ENCODE measurements at regions not wholly inside any gene's neighbourhood (a gene's known extent, or its start where the extent isn't known, plus 50 kb on each side); places are given as distances from the start of the nearest gene placed in this dataset.

DNA sequence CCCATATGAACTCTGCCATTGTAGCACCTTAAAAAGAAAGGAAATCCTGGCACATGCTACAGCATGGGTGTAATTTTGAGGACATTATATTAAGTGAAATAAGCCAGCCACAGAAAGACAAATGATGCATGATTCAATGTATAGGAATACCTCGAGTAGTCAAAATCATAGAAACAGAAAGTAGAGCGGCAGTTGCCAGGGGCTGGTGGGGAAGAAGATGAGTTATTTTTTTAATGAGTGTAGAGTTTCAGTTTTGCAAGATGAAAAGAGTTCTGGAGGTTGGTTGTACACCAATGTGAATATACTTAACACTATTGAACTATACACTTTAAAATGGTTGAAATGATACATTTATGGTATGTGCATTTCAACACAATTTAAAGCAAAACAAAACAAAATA lies 133.0 kb downstream of the ZDHHC21 start:
- DNase-seq (ENCODE audit: low read depth in 2 of 2, low spot score in 1 of 2) = no peak

DNA sequence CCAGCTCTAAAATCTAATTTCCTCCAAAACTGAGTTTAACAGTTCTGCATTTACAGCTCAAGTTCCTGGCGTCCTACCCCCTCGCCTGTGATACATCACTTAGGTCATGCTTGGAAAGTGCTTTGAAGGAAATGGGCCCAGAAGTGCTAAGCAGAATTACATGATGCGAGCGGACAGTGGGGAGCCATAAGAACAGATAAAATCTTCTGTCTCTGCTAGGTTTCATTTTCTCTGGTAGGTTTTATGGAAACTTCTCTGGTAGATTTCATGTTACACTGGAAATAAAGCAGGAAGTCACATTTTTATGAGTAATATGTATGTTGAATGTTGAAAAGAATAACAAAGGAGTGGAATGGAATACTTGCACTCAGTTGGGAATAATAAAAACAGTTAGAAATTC lies 138.3 kb downstream of the ZDHHC21 start:
- no peak for DNase-seq (ENCODE audit: low read depth in 2 of 2, low spot score in 1 of 2)

DNA sequence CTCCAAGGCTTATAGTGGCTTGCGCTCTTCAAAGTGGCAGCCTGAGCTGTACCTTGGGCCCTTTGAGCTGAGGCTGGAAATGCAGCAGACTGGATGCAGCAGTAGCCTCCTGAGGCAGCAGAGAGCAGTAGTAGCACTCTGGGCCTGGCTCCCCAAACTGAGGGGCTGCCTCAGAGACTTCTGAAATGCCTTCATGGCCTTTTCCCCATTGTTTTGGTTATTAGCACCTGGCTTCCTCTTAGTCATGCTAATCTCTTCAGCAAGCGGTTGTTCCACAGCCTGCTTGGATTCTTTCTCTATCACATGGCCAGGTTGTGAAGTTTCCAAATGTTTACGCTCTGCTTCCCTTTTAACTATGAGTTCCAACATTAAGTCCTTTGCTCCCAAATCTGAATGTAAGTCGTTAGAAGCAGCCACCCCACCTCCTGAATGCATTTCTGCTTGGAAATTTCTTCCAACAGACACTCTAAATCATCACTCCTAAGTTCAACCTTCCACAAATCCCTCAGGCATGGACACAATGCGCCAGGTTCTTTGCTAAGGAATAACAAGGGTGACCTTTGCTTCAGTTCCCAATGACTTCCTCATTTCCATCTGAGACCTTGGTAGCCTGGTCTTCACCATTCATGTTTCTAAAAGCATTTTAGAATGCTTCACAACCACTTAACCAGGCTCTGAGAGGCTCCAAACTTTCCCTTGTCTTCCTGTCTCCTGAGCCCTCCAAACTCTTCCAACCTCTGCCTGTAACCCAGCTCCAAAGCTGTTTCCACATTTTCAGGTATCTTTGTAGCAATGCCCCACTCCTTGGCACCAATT lies 145.8 kb downstream of the ZDHHC21 start:
- no peak for DNase-seq (ENCODE audit: low read depth in 2 of 2, low spot score in 1 of 2)

DNA sequence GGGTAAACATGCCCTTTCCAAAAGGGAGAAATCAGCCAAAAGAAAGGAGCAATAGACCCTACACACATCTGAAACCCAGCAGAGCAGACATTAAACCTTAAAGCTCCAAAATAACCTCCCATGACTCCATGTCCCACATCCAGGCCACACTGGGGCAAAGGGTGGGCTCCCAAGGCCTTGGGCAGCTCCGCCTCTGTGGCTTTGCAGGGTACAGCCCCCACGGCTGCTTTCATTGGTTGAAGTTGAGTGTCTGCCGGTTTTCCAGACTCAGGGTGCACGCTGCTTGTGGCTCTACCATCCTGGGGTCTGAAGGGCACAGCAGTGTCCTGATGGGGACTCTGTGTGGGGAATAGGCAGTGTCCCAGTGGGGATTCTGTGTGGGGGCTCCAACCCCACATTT lies 146.5 kb downstream of the ZDHHC21 start:
- no peak for DNase-seq (ENCODE audit: low read depth in 2 of 2, low spot score in 1 of 2)

DNA sequence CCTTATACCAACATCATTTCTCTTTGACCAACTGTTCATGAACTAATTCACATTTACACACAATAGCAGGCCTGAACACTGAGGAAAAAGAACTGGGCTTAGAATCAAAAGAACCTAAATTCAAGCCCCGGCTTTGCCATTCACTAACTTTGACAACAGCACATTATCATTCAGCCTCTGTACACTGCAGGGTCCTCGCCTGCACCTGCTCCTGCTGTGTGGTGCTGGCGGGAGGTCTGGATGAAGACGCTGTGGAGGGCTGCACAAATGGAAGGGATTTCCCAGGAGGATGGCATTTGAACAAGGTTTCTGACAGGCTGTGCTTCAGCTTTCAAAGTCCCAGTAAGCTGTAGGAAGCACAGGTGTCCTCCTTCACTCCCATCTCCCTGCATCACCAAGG lies 151.2 kb downstream of the ZDHHC21 start:
- no peak for DNase-seq (ENCODE audit: low read depth in 2 of 2, low spot score in 1 of 2)

DNA sequence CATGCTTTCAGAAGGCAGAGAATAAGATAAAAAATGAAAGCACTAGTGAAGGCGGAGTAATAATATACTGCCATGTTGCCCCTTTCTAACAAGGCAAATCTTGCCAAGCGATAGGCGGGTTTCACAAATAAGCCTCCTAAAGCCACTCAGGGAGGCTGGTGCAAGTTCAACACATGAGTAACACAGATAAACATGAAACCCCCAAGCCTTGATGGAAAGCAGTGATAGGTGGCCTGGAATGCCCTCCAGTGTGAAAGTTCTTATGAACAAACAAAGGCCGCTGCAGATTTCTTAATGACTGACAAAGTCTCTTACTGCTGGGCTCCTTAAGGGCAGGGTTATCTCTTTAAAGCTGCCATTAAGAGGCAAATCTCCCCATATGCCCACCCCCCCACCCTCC lies 154.7 kb downstream of the ZDHHC21 start:
- DNase-seq (ENCODE audit: low read depth in 2 of 2, low spot score in 1 of 2) = no peak

DNA sequence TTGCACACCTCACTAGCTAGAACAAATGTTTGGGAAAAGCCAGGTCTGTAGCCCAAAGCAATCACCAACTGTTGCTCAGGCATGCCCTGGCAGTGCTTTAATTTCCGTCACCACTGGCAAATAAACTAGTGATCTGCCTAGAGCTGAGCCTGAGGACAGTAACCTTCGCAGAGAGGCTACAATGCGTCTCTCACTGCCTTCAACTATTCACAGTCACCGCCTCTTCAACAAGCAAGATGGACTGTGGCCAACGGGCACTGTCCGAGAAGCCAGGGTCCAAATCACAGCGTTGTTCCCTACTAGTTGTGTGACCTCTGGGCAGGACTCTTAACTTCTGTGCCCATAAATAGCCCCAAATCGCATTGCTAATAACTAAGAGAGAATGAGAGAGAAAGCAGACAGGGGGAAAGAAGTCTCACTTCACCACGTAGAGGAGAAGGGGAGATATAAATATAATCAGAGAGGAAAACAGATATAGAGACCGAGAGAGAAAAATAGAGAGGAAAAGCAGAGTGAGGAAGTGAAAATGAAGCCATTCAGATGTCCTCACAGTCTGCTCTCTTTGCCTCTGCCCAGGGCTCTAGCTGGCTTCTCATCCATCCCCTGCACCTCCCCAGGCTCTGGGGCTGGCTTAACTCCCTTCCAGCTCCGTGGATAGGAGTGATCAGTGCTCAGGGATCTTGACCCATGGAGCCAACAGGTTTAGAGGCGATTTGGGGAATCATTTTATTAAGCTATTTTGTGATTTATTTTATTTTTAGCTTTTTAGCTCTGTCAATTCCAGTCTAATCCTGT lies 157.9 kb downstream of the ZDHHC21 start:
- no peak for DNase-seq (ENCODE audit: low read depth in 2 of 2, low spot score in 1 of 2)

DNA sequence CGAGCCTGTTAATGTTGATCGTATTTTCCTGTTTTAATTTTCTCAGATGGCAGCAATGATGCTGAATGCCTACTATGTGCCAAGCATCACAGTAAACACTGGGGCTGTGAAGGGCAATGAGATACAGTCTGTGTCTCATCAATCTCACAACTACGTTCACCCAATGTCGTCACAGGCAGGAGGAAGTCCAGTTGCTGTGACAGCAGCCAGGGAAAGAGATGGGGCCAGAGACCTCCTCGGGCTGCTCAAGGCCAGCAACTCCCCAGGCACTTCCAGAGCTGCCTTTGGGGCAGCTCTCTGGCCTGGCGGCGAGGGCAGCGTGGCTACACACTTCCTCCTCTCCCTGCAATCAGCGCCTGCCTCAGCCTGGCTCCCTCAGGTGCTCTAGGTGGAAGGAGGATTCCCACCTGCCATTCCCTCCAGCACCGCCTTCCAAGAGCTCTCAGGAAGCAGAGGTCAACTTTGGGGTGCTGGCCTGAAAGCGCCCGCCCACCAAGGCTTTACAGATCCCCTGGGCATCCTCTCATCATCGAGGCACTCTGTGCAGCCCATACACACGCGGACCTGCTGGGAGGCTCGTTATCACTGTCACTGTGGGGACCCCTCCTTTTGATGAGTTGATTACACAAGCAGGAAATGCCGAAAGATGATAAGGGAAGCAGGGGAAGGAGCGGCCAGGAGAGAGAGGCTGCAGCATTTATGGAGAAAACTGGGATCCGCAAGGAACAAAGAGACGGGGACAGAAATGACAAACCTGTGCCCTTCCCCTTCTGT lies 159.2 kb downstream of the ZDHHC21 start:
- no peak for DNase-seq (ENCODE audit: low read depth in 2 of 2, low spot score in 1 of 2)

DNA sequence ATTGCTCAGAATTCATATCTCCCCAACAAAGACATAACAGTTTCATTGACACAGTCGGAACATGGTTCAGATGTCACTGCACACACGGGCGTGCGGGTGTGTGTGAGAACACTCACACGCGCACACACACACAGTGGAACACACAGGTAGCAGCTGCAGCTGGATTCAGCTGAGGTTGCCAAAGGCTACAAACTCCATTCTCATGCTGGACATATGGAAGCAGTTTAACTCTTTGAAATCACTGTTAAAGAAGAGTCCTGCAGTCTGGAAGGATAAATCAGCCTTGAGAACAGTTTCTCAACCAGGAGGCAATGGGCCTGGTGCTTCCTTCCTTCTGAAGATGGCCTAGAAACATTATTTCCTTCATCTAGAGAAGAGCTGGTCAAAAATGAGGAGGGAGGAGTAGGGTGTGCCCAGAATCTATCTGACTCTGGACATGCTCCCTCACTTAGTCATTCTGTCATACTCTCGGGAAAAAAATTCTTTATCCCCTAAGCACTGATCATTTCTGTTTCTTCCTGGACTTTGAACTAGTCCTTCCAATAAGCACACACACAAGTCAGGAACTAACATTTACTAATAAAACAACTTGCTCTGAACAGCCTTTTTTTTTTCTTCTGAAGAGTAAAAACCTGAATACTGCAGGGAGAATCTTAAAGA lies 160.6 kb downstream of the ZDHHC21 start:
- DNase-seq (ENCODE audit: low read depth in 2 of 2, low spot score in 1 of 2) = no peak

DNA sequence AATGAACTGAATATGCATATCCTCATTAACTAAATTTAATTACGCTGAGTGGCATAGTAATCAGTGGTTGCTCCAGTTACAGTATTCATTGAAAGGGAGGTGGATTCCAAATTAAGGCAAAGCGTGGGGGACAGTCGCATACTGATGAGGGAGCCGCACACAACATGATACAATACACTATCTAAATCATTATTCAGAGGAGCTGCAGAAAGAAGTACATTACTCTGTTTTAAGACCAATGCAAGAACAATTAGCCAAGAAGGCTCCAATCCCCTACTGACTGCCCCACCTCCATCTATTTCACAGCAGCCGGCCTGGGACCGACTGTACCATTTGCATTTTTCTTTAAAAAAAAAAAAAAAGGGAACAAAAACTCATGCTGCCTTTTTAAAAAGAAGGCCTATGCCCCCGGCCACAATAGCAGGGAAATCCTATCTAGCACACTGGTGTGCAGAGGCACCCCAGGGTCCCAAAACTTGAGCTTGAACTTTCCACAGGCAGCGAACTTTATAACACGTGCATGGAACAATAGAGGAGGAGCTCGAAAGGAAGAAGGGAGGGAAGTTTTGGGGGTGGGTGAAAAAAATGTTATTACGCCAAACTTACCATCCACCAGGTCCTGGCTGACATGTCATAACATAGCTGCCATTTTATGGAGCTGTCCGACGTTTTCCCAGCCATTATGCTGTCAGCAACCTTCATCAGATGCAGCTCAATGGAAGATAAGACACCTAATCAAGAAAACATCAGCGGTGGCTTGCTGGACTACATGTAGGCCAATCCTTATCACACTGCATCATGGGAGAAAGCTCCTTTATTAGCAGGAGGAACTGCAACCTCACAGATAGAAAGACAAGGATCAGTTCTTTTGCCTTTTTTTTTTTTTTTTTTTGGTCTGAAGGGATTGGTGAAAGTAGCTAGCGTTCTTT lies 161.6 kb downstream of the ZDHHC21 start:
- no peak for DNase-seq (ENCODE audit: low read depth in 2 of 2, low spot score in 1 of 2)

DNA sequence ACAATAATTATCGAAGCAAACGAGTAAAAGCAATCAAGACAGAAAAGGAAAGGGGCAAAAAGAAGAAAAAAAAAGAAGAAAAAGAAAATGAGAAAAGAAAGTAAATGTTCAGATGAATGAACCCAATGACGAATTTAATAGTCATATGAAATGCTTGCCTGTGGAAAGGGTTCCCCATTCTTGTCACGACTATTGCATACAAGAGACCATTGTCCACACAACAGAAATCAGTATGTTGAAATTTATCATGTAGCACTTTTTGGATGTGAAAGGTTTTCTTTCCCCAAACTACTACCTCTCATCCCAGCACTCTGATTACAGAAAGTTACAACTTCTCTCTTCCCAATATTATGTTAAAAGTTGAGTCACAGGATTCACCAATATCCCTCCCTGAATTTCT lies 162.4 kb downstream of the ZDHHC21 start:
- DNase-seq (ENCODE audit: low read depth in 2 of 2, low spot score in 1 of 2) = no peak

DNA sequence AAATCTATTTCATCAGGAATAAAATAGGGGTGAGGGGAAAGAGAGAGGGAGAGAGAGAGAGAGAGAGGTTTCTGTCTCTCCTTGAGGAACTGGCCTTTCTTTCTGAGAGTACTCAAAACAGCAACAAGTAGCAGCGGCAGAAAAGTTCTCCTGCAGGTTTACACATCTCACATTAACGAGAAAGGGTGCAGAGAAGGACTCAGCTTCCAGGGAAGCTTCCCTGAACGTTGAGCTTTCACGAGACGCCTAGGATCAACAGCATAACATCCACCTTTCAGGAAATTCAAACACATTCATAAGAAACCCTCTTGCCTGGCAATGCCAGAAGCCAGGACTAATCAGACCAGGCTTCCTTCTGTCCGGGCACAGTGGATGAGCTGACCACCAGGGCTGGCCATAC lies 162.9 kb downstream of the ZDHHC21 start:
- DNase-seq (ENCODE audit: low read depth in 2 of 2, low spot score in 1 of 2) = no peak

DNA sequence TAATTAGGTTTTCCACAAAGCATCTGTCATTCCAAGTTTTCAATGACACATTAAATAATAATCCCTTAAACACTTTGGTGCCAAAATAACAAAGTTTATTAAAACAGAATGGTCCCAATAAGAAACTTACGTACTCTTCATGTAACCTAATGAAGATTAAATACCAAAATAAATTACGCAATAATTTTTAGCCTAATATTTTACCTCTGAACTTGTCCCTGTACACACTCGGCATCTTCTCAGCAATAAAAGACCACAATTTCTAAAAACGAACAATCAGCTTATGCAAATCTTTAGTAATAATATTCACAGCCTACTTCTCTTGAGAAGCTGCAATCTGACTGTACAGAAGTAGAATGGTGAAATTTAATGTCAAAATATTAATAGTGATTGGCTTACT lies 163.6 kb downstream of the ZDHHC21 start:
- no peak for DNase-seq (ENCODE audit: low read depth in 2 of 2, low spot score in 1 of 2)

DNA sequence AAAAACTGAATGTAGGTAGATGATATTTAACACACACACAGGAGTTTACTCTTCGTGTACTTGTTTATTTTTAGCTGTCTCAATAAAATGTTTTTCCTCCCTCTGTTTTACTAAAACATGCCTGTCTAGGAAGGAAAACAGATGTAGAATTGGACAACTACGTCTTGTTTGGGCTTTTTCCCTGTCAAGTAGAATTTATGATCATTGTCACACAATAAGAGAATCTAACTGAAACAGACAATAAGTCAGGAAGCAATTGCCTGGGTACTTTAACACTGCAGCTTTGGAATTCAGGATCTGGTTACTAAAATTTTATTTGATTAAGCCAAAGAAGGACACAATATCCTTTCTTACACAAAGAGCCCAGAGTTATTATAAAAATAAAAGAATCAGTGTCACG lies 164.2 kb downstream of the ZDHHC21 start:
- no peak for DNase-seq (ENCODE audit: low read depth in 2 of 2, low spot score in 1 of 2)

DNA sequence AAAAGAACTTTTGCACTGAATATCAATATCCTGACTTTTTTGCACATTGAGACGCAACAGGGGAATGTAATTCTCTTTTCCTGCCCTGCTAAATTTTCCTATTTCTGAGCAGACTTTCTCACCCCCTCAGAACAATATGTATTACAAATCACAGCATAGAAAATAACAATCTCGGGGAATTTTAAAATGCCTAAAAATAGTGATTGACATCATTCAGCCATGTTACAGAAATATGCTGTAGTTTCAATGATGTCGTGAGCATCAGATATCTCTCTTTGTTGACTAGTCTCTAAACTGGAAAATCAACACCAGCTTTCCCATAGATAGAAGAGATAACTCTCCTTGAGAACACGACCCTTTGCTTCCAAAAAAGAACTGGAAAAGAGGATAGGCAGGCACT lies 166.7 kb downstream of the ZDHHC21 start:
- no peak for DNase-seq (ENCODE audit: low read depth in 2 of 2, low spot score in 1 of 2)

DNA sequence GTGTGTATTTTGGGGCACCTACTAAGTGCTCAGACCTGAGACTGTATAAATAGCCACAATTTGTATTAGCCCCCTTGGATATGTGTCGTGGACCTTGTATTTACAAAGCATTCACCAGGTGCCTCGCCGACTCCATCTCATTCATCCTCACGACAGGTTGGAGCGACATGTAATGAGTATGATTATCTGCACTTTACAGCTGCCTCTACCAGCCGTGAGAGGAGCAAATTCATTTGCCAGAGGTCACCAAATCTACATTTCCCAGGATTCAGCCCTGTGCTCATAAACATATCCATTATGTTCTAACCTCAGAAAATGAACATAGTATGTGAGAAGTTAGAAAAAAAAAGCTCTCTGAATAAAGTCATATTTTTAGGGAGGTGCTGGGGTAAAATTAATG lies 167.4 kb downstream of the ZDHHC21 start:
- no peak for DNase-seq (ENCODE audit: low read depth in 2 of 2, low spot score in 1 of 2)

DNA sequence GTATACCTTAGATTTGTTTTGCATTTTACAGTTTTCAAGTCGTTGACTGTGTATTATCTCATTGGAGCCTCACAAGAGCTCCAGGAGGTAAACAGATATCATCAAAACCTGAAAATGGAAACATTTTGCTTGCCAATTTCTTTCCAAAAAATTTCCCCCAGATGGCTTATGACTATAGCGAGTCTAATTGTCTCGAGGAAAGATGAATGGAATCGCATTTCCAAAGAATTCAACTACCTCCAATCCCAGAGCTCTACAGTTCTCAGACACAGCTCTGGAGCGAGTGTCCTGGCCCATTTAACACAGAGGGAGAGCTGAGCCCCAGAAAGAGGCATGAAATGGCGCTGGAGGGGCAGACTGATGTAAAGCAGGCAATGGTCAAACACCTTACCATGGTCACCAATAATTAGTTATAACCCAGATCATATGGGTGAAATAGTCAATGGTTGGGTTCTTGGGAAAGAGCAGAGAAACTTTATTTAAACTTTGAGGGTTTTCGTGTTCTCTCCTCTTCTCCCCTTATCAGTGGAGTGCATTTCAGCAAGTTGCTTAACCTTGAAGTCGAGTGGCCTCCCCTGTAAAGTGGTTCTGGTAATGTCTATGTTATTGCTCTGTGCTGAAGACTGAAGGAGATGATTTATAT lies 168.2 kb downstream of the ZDHHC21 start:
- no peak for DNase-seq (ENCODE audit: low read depth in 2 of 2, low spot score in 1 of 2)

DNA sequence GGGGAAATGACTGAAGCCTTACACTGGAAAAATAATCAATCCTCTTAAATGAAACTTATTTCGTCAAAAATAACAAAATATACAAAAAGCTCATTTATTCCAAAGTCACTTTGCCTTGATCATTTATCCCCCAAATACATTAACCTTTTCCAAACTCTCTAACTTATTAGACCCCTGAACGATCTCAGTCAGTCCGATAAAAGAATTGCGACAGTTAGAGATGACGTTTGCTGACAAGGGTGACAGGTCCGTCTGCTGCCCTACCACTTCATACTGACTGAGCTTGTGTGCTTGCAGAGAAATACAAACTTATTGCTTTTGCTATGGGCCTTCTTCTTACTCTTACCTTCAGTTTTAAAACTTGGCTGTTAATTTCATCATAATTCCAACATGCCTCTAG lies 169.7 kb downstream of the ZDHHC21 start:
- no peak for DNase-seq (ENCODE audit: low read depth in 2 of 2, low spot score in 1 of 2)

DNA sequence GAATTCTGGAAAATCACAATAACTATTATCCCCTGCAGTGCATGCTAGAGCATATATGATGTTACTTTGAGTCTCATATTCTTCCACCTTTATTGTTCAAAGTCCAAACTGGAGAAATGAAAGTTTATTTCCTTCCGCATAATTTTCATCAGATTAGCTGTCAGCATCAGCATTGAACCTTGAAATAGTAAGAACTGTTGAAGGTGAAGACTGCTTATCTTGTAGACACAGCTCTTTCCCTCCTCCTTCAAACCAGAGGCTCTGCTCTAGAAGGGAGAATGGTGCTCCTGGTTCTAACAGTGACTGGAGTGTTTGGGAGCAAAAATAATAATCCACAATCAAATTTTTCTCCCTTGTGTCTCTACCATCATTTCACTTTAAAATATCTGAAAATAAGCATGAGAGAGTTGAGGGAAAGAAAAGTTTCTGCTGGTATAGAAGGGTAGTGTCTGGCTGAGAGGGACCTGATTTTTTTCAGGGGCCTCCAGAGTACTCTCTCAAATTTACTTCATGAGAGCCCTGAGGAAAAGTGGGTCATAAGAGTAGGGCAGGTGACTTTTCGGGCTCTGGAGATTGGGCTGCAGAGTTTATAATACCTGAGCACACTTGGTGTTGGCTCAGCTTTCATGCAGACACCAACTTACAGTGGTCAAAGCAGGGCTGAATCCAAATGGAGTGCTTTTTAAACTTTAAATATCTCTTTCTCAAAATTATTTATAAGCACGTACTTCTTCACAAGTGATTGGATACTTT lies 170.4 kb downstream of the ZDHHC21 start:
- DNase-seq (ENCODE audit: low read depth in 2 of 2, low spot score in 1 of 2) = no peak

All from stimulated activated CD8-positive, alpha-beta memory T cell treated with anti-CD3 and anti-CD28 coated beads, Interleukin-4, amount 100 ng/mL, for 4 hours (primary cell).